HFF-Myc (cell line): ENCODE measurements at regions not wholly inside any gene's neighbourhood (a gene's known extent, or its start where the extent isn't known, plus 50 kb on each side); places are given as distances from the start of the nearest gene placed in this dataset.
"Not testable (repeated sequence)": the region's sequence is repeated elsewhere in the genome, so short reads cannot be mapped to it uniquely, and the experiment has no call there.

Experiments used
- DNase-seq: peaks from one replicate; pipeline ENCODE4 v3.0.0-alpha.2; 2011; ENCODE audit warnings: low read depth; ENCODE audit errors: extremely low read depth
- H3K4me3 ChIP-seq: replicated peaks from 2 replicates; pipeline ENCODE4 v1.5.1; 2011; ENCODE audit warnings: low read depth, mild to moderate bottlenecking, control low read depth, low read length
- CTCF ChIP-seq: IDR thresholded peaks from 2 replicates; pipeline ENCODE4 v1.5.1; 2012; ENCODE audit warnings: mild to moderate bottlenecking, low read depth, low read length, control low read depth; ENCODE audit errors: missing control alignments

GRCh38 chr7:121714559-121715303, 158.2 kb upstream of the PTPRZ1 start:
- no peak overlapping the region for H3K4me3 ChIP-seq
- DNase-seq = no peak
- TF ChIP-seq CTCF = no peak

- not testable (repeated sequence) for H3K4me3 ChIP-seq, DNase-seq
Measured at GRCh38 chr7:121712961-121713360, 160.0 kb upstream of the PTPRZ1 start.

- no peak for TF ChIP-seq CTCF
- DNase-seq = no peak
- no peak overlapping the region for H3K4me3 ChIP-seq
Measured at GRCh38 chr7:121697731-121698316, 175.1 kb upstream of the PTPRZ1 start.

- no peak for DNase-seq
- TF ChIP-seq CTCF = no peak
- H3K4me3 ChIP-seq = no peak overlapping the region
Measured at GRCh38 chr7:121696954-121697353, 176.0 kb upstream of the PTPRZ1 start.

- no peak for TF ChIP-seq CTCF
- no peak for DNase-seq
- no peak overlapping the region for H3K4me3 ChIP-seq
Measured at GRCh38 chr7:121689749-121690148, 183.2 kb upstream of the PTPRZ1 start.

- TF ChIP-seq CTCF = no peak
- no peak overlapping the region for H3K4me3 ChIP-seq
- DNase-seq = no peak
Measured at GRCh38 chr7:121681700-121682099, 191.3 kb upstream of the PTPRZ1 start.

GRCh38 chr7:121676168-121676567, 196.8 kb upstream of the PTPRZ1 start:
- DNase-seq = no peak

GRCh38 chr7:121674455-121674854, 198.5 kb upstream of the PTPRZ1 start:
- not testable (repeated sequence) for DNase-seq, H3K4me3 ChIP-seq

More at GRCh38 chr7:121676168-121676567, 196.8 kb upstream of the PTPRZ1 start:
- no peak overlapping the region for H3K4me3 ChIP-seq
- no peak for TF ChIP-seq CTCF
